ENCODE measurements at regions not wholly inside any gene's neighbourhood (a gene's known extent, or its start where the extent isn't known, plus 50 kb on each side); places are given as distances from the start of the nearest gene placed in this dataset.

GRCh38 chr11:111194860-111195568 lies 50.5 kb upstream of the POU2AF2 start:
- Histone ChIP-seq H3K36me3 (ENCODE audit: control insufficient read depth in 2 of 2, insufficient read depth in 2 of 2, low read length in 1 of 2) (no peaks in the 10 kb centered on the region), H3K4me1 (ENCODE audit: control insufficient read depth, insufficient read depth, low read length) (no peaks in the 10 kb centered on the region; the same call in 1 of the 2 replicates), H2AFZ (ENCODE audit: control insufficient read depth, low read depth, low read length) (no peak overlapping the region), H3K27me3 (replicated peaks in 1 of 2; ENCODE audit: control insufficient read depth in 2 of 2, insufficient read depth in 2 of 2, low read length in 1 of 2) (0 out of 4 replicates have a peak, but pooled peaks cover 0 to 2% of the 10 kb centered on the region in 2 experiments), H3K27ac (ENCODE audit: control insufficient read depth, insufficient read depth) (no peak overlapping the region), H3K9ac (ENCODE audit: control insufficient read depth, insufficient read depth, low read length) (no peak overlapping the region), H4K20me1 (ENCODE audit: control insufficient read depth, insufficient read depth) (no peaks in the 10 kb centered on the region), H3K79me2 (ENCODE audit: control insufficient read depth, insufficient read depth, low read length) (no peaks in the 10 kb centered on the region), H3K4me2 (ENCODE audit: control insufficient read depth, insufficient read depth) (no peak overlapping the region), H3K9me3 (replicated peaks; ENCODE audit: control insufficient read depth, insufficient read depth, low read length) (no peaks in the 10 kb centered on the region; the same call in 2 of the 3 replicates), H3K4me3 (no peak overlapping the region)
- FAIRE-seq: no peak
- no peak for DNase-seq (ENCODE audit: low read depth, low spot score)
- CTCF ChIA-PET: no interaction called here
- no TSS peak for BruUV-seq (replicated peaks)
- intact Hi-C loops (cut with micrococcal nuclease; ENCODE audit: unreplicated experiment) (no loop called here), in situ Hi-C loops (cut with MboI) (no loop called here)
- ATAC-seq: no peak
- 0 out of 2 replicates have a peak, but pooled peaks have one; percentile 26 for TF ChIP-seq TCF12 (IDR thresholded peaks at IDR 0.05; ENCODE audit: low read depth, low read length)
- TF ChIP-seq IKZF1 (conservative IDR thresholded peaks at IDR 0.05): no peak
- TF ChIP-seq KLF5 (IDR thresholded peaks at IDR 0.05; ENCODE audit: partially characterized antibody): no peak
- no peak for TF ChIP-seq RELB (IDR thresholded peaks at IDR 0.05; ENCODE audit: low read depth)
- RAD21 ChIA-PET (ENCODE audit: unreplicated experiment): interaction anchor here (1.4 kb wide), 1 partner anchor 9 kb away, joined by 3 read pairs; no protein-coding TSS in a partner anchor
- 0% methylated on average over 2 of the region's 2 CpGs for WGBS (ENCODE audit: insufficient coverage, insufficient replicate concordance, low lambda C conversion rate, missing lambda C conversion rate)
- POLR2A ChIA-PET: no interaction called here
- SMC1A ChIA-PET (ENCODE audit: uncharacterized antibody, unreplicated experiment): interaction anchor here (1.2 kb wide), 1 partner anchor 8 kb away, joined by 3 read pairs; no protein-coding TSS in a partner anchor

Data from GM12878 (cell line).